ENCODE measurements at regions not wholly inside any gene's neighbourhood (a gene's known extent, or its start where the extent isn't known, plus 50 kb on each side); places are given as distances from the start of the nearest gene placed in this dataset.

- no peaks in the 10 kb centered on the region for H4K20me1 ChIP-seq (ENCODE audit: insufficient read depth, low read length)
- H3K4me1 ChIP-seq (ENCODE audit: insufficient read depth, low read length), result no peaks in the 10 kb centered on the region
- H3K27me3 ChIP-seq (ENCODE audit: control insufficient read depth in 1 of 2, insufficient read depth in 2 of 2, low read length in 2 of 2), result no peaks in the 10 kb centered on the region
- no peak overlapping the region for H2AFZ ChIP-seq (ENCODE audit: low read length)
- no TSS peak for BruUV-seq (replicated peaks)
- H3K9ac ChIP-seq (ENCODE audit: insufficient read depth, low read depth, low read length), result no peak overlapping the region
- H3K9me3 ChIP-seq (ENCODE audit: low read length), result peaks cover 14% of the 10 kb centered on the region; the same call in 1 of the 2 replicates
- in situ Hi-C loops (cut with HindIII; ENCODE audit: extremely low pct_ligation_motif_present, low pct_unique_long_range_greater_than_20kb), result no loop called here
- TF ChIP-seq, protein P1, sequence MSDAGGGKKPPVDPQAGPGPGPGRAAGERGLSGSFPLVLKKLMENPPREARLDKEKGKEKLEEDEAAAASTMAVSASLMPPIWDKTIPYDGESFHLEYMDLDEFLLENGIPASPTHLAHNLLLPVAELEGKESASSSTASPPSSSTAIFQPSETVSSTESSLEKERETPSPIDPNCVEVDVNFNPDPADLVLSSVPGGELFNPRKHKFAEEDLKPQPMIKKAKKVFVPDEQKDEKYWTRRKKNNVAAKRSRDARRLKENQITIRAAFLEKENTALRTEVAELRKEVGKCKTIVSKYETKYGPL (CRISPR knock-in tag; IDR thresholded peaks at IDR 0.05), result no peak
- no peak for TF ChIP-seq POLR2G (IDR thresholded peaks at IDR 0.05; ENCODE audit: low read depth, low read length)
- no peak for TF ChIP-seq HNRNPUL1 (IDR thresholded peaks at IDR 0.05; ENCODE audit: low read depth, low read length)
- no peak for TF ChIP-seq ZC3H13 (CRISPR knock-in tag; IDR thresholded peaks at IDR 0.05)
- no peak for TF ChIP-seq ZKSCAN1 (IDR thresholded peaks at IDR 0.05; ENCODE audit: low read length)
- TF ChIP-seq, protein P2, sequence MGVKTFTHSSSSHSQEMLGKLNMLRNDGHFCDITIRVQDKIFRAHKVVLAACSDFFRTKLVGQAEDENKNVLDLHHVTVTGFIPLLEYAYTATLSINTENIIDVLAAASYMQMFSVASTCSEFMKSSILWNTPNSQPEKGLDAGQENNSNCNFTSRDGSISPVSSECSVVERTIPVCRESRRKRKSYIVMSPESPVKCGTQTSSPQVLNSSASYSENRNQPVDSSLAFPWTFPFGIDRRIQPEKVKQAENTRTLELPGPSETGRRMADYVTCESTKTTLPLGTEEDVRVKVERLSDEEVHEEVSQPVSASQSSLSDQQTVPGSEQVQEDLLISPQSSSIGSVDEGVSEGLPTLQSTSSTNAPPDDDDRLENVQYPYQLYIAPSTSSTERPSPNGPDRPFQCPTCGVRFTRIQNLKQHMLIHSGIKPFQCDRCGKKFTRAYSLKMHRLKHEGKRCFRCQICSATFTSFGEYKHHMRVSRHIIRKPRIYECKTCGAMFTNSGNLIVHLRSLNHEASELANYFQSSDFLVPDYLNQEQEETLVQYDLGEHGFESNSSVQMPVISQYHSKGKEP (CRISPR knock-in tag; IDR thresholded peaks at IDR 0.05), result no peak
- no peak for TF ChIP-seq ESRRA (CRISPR knock-in tag; IDR thresholded peaks at IDR 0.05; ENCODE audit: low read depth)
- no peak for TF ChIP-seq ZSCAN30 (CRISPR knock-in tag; IDR thresholded peaks at IDR 0.05)
- no peak for TF ChIP-seq KDM5B (CRISPR knock-in tag; IDR thresholded peaks at IDR 0.05; ENCODE audit: borderline replicate concordance)
- no peak for TF ChIP-seq RFX1 (IDR thresholded peaks at IDR 0.05)
- DNase-seq (ENCODE audit: low spot score) (no peak), ATAC-seq (no peak), FAIRE-seq (no peak)
- no peak overlapping the region for H3K4me2 ChIP-seq (ENCODE audit: low read depth, low read length)
- H3K36me3 ChIP-seq (replicated peaks in 1 of 2; ENCODE audit: control insufficient read depth in 1 of 2, insufficient read depth in 2 of 2, low read length in 2 of 2), result no peaks in the 10 kb centered on the region
- ChIA-PET CTCF (ENCODE audit: low intra/inter-chr PET ratio, low total read pairs) (no interaction called here), POLR2A (no interaction called here)
- H3K4me3 ChIP-seq (replicated peaks in 1 of 3; ENCODE audit: insufficient read depth in 1 of 3, low read depth in 2 of 3, low read length in 3 of 3), result no peak overlapping the region
- H3K27ac ChIP-seq (ENCODE audit: extremely low read length, insufficient read depth, low read length), result no peak overlapping the region
- intact Hi-C loops (cut with micrococcal nuclease; ENCODE audit: unreplicated experiment), result no loop called here
- no peaks in the 10 kb centered on the region for H3K79me2 ChIP-seq (ENCODE audit: insufficient read depth, low read length)
Measured at GRCh38 chr2:195289081-195289480, 367.9 kb upstream of the SLC39A10 start.
